B cell (primary cell): ENCODE measurements at regions not wholly inside any gene's neighbourhood (a gene's known extent, or its start where the extent isn't known, plus 50 kb on each side); places are given as distances from the start of the nearest gene placed in this dataset.

Experiments
- EZH2 ChIP-seq: IDR thresholded peaks from 2 replicates; pipeline ENCODE4 v1.6.1; 2012; ENCODE audit warnings: borderline replicate concordance, low read depth, mild to moderate bottlenecking, moderate library complexity, low read length; ENCODE audit not compliant: insufficient read depth, poor library complexity, severe bottlenecking
- TF ChIP-seq, protein P1 (sequence below): fragments of 200-600 bp; IDR thresholded peaks from one replicate; pipeline ENCODE4 v1.8.0; 2022; ENCODE audit warnings: antibody characterized with exemption, mild to moderate bottlenecking

DNA sequence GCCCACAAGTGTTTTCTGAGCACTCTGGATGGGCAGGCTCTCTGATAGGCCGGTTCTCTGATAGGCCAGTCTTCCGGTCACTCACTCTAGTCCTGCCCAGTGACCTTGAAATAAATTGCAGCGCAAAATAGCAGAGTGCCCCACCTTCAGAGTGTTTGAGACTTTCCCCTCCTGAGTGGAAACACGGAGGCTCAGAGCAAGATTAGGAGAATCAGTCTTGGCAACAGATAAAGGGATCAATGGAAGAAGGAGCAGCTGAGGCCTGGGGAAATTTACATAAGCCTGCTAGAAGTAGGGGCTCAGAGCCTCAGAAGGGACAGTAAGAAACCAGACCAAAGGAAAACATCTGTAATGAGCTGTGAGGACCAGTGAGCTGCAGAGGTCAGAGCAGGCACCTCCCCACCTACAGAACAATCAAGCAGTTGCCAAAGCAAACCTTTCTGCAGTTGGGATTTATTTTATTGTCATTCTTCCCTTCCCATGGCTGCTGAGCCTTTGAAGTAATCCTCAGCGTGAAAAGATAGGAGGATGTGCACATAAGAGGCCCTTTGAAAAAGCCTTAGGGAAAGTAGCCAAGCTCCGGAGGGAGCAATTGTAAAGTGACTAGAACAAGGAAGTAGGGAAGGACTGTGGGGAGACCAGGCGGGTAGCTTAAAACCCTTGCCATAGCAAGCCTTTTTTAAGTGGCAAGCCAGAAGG lies 89.1 kb upstream of the TSPAN5 start:
- TF ChIP-seq, protein P1, sequence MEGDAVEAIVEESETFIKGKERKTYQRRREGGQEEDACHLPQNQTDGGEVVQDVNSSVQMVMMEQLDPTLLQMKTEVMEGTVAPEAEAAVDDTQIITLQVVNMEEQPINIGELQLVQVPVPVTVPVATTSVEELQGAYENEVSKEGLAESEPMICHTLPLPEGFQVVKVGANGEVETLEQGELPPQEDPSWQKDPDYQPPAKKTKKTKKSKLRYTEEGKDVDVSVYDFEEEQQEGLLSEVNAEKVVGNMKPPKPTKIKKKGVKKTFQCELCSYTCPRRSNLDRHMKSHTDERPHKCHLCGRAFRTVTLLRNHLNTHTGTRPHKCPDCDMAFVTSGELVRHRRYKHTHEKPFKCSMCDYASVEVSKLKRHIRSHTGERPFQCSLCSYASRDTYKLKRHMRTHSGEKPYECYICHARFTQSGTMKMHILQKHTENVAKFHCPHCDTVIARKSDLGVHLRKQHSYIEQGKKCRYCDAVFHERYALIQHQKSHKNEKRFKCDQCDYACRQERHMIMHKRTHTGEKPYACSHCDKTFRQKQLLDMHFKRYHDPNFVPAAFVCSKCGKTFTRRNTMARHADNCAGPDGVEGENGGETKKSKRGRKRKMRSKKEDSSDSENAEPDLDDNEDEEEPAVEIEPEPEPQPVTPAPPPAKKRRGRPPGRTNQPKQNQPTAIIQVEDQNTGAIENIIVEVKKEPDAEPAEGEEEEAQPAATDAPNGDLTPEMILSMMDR = no peak
- TF ChIP-seq EZH2 = no peak
